GM21381 (cell line): ENCODE measurements at regions not wholly inside any gene's neighbourhood (a gene's known extent, or its start where the extent isn't known, plus 50 kb on each side); places are given as distances from the start of the nearest gene placed in this dataset.

Experiments used
- ATAC-seq: cut with Tn5 transposase; IDR thresholded peaks from one replicate; pipeline ENCODE4 v1.9.1; 2021; ENCODE audit warnings: mild to moderate bottlenecking, moderate library complexity; ENCODE audit not compliant: unreplicated experiment

- ATAC-seq = no peak
These were observed 239.3 kb downstream of the HAUS1 start for GRCh38 chr18:46343456-46343855.

GRCh38 chr18:46343931-46344372, 239.8 kb downstream of the HAUS1 start:
- peak; percentile 74 for ATAC-seq

GRCh38 chr18:46344416-46345180, 240.4 kb downstream of the HAUS1 start:
- ATAC-seq = no peak

- no peak for ATAC-seq
These were observed 240.9 kb downstream of the HAUS1 start for GRCh38 chr18:46345181-46345465.

GRCh38 chr18:46346213-46346612, 242.0 kb downstream of the HAUS1 start:
- no peak for ATAC-seq

GRCh38 chr18:46346896-46347630, 242.9 kb downstream of the HAUS1 start:
- ATAC-seq = no peak

- ATAC-seq = no peak
These were observed 246.5 kb downstream of the HAUS1 start for GRCh38 chr18:46350598-46351159.

GRCh38 chr18:46352520-46353250, 248.5 kb downstream of the HAUS1 start:
- no peak for ATAC-seq

- no peak for ATAC-seq
These were observed 249.3 kb downstream of the HAUS1 start for GRCh38 chr18:46353460-46353859.

- no peak for ATAC-seq
These were observed 252.3 kb downstream of the HAUS1 start for GRCh38 chr18:46356278-46357033.

- no peak for ATAC-seq
These were observed 256.0 kb downstream of the HAUS1 start for GRCh38 chr18:46360102-46360699.

GRCh38 chr18:46360866-46361265, 256.7 kb downstream of the HAUS1 start:
- ATAC-seq = no peak

GRCh38 chr18:46362533-46362932, 258.3 kb downstream of the HAUS1 start:
- ATAC-seq = no peak

GRCh38 chr18:46364048-46364447, 259.9 kb downstream of the HAUS1 start:
- no peak for ATAC-seq

GRCh38 chr18:46366201-46366600, 262.0 kb downstream of the HAUS1 start:
- ATAC-seq = no peak

- ATAC-seq = no peak
These were observed 262.7 kb downstream of the HAUS1 start for GRCh38 chr18:46366751-46367376.

- no peak for ATAC-seq
These were observed 265.1 kb downstream of the HAUS1 start for GRCh38 chr18:46369323-46369722.

- ATAC-seq = no peak
These were observed 266.7 kb downstream of the HAUS1 start for GRCh38 chr18:46370898-46371297.

GRCh38 chr18:46372670-46373069, 268.5 kb downstream of the HAUS1 start:
- ATAC-seq = no peak

- no peak for ATAC-seq
These were observed 268.9 kb downstream of the HAUS1 start for GRCh38 chr18:46373131-46373530.
